ENCODE measurements at regions not wholly inside any gene's neighbourhood (a gene's known extent, or its start where the extent isn't known, plus 50 kb on each side); places are given as distances from the start of the nearest gene placed in this dataset.

GRCh38 chr12:91685917-91686316 is 459.7 kb downstream of the BTG1 start:
- Mint-ChIP-seq H3K27me3 (ENCODE audit: low read depth, poor library complexity) (no peaks in the 10 kb centered on the region), H3K36me3 (ENCODE audit: low read depth) (no peaks in the 10 kb centered on the region), H3K4me3 (no peak overlapping the region), H3K27ac (no peak overlapping the region), H3K4me1 (peaks cover 12% of the 10 kb centered on the region), H3K9me3 (no peaks in the 10 kb centered on the region)
- TF ChIP-seq, protein P1, sequence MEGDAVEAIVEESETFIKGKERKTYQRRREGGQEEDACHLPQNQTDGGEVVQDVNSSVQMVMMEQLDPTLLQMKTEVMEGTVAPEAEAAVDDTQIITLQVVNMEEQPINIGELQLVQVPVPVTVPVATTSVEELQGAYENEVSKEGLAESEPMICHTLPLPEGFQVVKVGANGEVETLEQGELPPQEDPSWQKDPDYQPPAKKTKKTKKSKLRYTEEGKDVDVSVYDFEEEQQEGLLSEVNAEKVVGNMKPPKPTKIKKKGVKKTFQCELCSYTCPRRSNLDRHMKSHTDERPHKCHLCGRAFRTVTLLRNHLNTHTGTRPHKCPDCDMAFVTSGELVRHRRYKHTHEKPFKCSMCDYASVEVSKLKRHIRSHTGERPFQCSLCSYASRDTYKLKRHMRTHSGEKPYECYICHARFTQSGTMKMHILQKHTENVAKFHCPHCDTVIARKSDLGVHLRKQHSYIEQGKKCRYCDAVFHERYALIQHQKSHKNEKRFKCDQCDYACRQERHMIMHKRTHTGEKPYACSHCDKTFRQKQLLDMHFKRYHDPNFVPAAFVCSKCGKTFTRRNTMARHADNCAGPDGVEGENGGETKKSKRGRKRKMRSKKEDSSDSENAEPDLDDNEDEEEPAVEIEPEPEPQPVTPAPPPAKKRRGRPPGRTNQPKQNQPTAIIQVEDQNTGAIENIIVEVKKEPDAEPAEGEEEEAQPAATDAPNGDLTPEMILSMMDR (IDR thresholded peaks at IDR 0.05), result no peak
- no peak for DNase-seq

DNA sequence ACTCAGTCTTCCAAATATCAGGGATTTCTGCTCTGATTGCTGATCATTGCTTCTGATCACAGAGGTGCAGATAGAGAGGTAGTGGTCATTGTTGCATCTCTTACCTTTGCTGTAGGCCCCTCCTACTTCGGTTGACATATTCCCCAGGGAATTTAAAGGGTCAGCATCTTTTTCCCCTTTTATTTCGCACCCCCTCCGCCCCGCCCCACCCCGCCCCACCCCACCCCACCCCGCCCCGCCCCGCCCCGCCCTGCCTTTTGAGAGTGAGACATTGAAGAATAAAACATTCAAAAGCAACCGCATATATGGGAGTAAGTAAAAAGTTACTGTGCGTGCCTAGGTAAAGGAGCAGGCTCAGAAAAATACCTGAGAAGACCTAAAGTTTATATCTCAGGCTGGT is 463.9 kb downstream of the BTG1 start:
- no peaks in the 10 kb centered on the region for H3K9me3 Mint-ChIP-seq
- no peak for DNase-seq
- no peaks in the 10 kb centered on the region for H3K36me3 Mint-ChIP-seq (ENCODE audit: low read depth)
- no peaks in the 10 kb centered on the region for H3K27me3 Mint-ChIP-seq (ENCODE audit: low read depth, poor library complexity)
- H3K4me1 Mint-ChIP-seq, result no peaks in the 10 kb centered on the region
- H3K4me3 Mint-ChIP-seq, result no peak overlapping the region
- H3K27ac Mint-ChIP-seq, result no peak overlapping the region
- TF ChIP-seq, protein P1 (IDR thresholded peaks at IDR 0.05), result no peak

GRCh38 chr12:91680864-91681263 is 464.8 kb downstream of the BTG1 start:
- Mint-ChIP-seq H3K27ac (no peak overlapping the region), H3K9me3 (no peaks in the 10 kb centered on the region), H3K4me1 (no peaks in the 10 kb centered on the region), H3K27me3 (ENCODE audit: low read depth, poor library complexity) (no peaks in the 10 kb centered on the region), H3K36me3 (ENCODE audit: low read depth) (no peaks in the 10 kb centered on the region), H3K4me3 (no peak overlapping the region)
- TF ChIP-seq, protein P1 (IDR thresholded peaks at IDR 0.05), result no peak
- no peak for DNase-seq

DNA sequence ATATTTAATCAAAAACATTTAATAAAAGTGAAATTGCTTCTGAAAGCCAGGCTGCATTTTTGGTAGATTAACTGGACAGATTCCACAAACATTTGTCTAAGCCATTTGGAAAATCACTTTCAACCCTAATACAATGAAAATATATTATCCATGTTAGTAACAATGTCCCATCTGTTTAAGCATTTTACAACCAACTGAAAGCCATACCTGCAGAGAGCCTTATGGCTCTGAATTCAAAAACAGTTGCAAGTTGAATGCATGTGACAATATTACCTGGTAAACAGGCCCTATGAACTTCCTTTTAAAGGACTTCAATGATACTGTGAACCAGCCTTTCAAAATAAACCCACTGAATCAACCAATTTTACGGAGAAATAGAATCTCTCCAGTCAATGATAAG is 468.1 kb downstream of the BTG1 start:
- Mint-ChIP-seq H3K27ac (no peak overlapping the region), H3K4me1 (peaks cover 6% of the 10 kb centered on the region)

GRCh38 chr12:91675401-91675800 is 470.2 kb downstream of the BTG1 start:
- Mint-ChIP-seq H3K4me3 (no peak overlapping the region), H3K9me3 (peaks cover 2% of the 10 kb centered on the region), H3K4me1 (peaks cover 6% of the 10 kb centered on the region), H3K36me3 (ENCODE audit: low read depth) (no peaks in the 10 kb centered on the region), H3K27ac (no peak overlapping the region), H3K27me3 (ENCODE audit: low read depth, poor library complexity) (no peaks in the 10 kb centered on the region)
- DNase-seq, result no peak
- TF ChIP-seq, protein P1 (IDR thresholded peaks at IDR 0.05), result no peak

More for the DNA sequence above, 468.1 kb downstream of the BTG1 start:
- no peak overlapping the region for H3K4me3 Mint-ChIP-seq
- no peaks in the 10 kb centered on the region for H3K36me3 Mint-ChIP-seq (ENCODE audit: low read depth)
- DNase-seq, result no peak
- H3K9me3 Mint-ChIP-seq, result no peaks in the 10 kb centered on the region
- TF ChIP-seq, protein P1 (IDR thresholded peaks at IDR 0.05), result no peak
- no peaks in the 10 kb centered on the region for H3K27me3 Mint-ChIP-seq (ENCODE audit: low read depth, poor library complexity)

DNA sequence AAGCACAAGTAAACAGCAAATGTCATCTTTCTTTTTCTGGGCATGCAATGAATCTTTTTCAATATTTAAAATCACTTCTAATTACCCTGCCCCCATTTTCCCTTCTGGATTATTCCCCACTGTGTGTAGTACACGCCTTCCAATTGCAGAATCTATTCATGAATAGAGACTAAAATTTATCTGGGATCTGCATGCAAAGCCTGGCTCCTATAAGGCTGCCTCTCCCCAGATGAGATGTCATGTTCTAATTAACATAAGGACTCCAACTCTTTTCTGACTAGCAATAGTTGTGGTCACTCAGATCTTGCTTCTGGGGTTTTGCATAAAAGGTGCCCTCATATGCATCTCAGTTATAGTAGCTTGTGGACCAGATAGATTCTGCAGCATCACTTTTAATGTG is 473.5 kb downstream of the BTG1 start:
- H3K4me1 Mint-ChIP-seq, result peaks cover 25% of the 10 kb centered on the region
- no peaks in the 10 kb centered on the region for H3K27me3 Mint-ChIP-seq (ENCODE audit: low read depth, poor library complexity)
- no peak for DNase-seq
- no peak overlapping the region for H3K27ac Mint-ChIP-seq
- H3K9me3 Mint-ChIP-seq, result peaks cover 22% of the 10 kb centered on the region
- H3K4me3 Mint-ChIP-seq, result no peak overlapping the region
- TF ChIP-seq, protein P1 (IDR thresholded peaks at IDR 0.05), result no peak
- peaks cover 5% of the 10 kb centered on the region for H3K36me3 Mint-ChIP-seq (ENCODE audit: low read depth)

All from nephron progenitor cell (in vitro differentiated cells).